ENCODE measurements at regions not wholly inside any gene's neighbourhood (a gene's known extent, or its start where the extent isn't known, plus 50 kb on each side); places are given as distances from the start of the nearest gene placed in this dataset.

DNA sequence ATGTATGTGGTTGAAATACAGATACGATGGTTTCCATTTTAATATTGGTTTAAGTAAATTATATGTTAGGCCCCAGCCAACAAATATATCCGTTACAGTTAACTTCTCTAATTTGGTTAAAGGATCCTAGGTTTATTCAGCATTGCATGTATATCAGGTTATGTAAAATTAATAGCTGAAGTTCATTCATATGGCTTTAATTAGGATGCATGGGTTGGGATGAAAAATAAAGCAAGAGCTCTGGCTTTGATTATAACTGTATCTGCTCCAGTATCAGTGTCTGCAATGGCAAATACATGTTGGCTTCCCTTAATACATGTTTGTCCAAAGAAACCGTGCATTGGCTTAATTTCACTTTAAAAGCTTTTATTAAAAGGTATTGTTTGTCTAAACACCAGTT lies 435.7 kb upstream of the SETBP1 start:
- no peak for TF ChIP-seq POLR2A (IDR thresholded peaks at IDR 0.05)
- TF ChIP-seq, protein P1, sequence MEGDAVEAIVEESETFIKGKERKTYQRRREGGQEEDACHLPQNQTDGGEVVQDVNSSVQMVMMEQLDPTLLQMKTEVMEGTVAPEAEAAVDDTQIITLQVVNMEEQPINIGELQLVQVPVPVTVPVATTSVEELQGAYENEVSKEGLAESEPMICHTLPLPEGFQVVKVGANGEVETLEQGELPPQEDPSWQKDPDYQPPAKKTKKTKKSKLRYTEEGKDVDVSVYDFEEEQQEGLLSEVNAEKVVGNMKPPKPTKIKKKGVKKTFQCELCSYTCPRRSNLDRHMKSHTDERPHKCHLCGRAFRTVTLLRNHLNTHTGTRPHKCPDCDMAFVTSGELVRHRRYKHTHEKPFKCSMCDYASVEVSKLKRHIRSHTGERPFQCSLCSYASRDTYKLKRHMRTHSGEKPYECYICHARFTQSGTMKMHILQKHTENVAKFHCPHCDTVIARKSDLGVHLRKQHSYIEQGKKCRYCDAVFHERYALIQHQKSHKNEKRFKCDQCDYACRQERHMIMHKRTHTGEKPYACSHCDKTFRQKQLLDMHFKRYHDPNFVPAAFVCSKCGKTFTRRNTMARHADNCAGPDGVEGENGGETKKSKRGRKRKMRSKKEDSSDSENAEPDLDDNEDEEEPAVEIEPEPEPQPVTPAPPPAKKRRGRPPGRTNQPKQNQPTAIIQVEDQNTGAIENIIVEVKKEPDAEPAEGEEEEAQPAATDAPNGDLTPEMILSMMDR (IDR thresholded peaks at IDR 0.05 in 4 of 5, conservative IDR thresholded peaks at IDR 0.05 in 1 of 5), result no peak
